ENCODE measurements at regions not wholly inside any gene's neighbourhood (a gene's known extent, or its start where the extent isn't known, plus 50 kb on each side); places are given as distances from the start of the nearest gene placed in this dataset.
"Not testable (repeated sequence)": the region's sequence is repeated elsewhere in the genome, so short reads cannot be mapped to it uniquely, and the experiment has no call there.

DNA sequence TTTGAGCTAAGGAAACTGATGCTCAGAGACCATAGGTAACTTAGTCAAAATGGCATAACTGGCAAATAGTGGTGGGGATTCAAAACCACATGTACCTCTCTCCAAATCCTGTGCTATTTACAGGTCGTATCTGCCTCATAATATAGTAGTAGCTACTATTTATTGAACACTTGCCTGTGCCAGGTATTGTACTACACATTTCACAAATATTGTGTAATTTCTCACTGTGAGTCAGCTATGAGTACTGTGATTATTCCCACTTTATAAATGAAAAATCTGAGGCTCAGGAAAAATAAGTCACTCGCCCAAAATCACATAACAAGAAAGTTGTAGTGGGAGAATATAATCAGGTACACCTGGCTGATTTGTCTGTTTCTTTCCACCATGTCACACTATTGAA, 199.8 kb upstream of the FAT3 start:
- no peak for DNase-seq

DNA sequence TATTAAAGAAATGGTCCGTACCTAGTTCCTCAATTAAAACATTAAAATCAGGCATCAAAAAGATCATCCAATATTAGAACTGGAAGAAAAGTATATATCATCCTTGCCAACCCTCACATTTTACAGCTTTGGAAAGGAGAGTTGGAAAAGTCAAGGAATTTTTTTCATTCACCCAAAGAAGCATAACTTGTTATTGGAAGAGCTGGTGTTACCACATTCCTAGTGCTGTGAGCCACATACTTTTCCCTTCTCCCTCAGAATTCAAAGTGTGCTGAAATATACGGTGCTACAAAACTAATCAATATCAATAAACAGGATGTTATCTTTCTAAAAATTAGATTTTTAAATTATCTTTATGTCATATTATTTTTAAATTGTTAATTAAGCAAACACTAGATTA, 202.1 kb upstream of the FAT3 start:
- DNase-seq: no peak

DNA sequence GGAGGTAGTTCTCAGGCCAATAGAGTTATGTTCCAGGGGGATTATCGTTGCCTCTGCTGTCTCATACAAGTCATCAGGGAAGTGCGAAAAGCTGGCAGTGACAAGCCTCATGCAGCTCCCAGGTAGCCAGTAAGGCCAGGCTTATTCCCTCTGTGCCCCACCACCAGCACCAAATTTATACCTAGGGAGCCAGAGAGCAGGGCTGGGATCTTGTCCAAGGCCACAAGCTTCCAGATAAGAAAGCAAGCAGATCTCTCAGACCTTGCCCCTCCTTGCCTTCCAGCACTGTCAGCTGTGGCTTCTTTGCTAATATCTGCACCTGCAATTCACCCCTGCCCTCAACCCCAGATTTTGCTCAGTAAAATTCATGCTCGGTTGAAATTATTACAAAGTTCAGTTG, 206.3 kb upstream of the FAT3 start:
- no peak for DNase-seq

DNA sequence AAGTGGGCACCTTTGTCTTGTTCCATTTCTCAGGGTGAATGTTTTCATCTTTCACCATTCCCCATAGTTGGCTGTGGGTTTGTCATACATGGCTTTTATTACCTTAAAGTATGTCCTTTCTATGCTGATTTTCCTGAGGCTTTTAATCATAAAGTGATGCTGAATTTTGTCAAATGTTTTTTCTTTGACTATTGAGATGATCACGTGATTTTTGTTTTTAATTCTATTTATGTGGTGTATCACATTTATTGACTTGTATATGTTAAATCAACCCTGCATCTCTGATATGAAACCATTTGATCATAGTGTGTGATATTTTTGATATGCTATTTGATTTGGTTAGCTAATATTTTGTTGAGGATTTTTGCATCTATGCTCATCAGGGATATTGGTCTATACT, 216.4 kb upstream of the FAT3 start:
- no peak for DNase-seq

DNA sequence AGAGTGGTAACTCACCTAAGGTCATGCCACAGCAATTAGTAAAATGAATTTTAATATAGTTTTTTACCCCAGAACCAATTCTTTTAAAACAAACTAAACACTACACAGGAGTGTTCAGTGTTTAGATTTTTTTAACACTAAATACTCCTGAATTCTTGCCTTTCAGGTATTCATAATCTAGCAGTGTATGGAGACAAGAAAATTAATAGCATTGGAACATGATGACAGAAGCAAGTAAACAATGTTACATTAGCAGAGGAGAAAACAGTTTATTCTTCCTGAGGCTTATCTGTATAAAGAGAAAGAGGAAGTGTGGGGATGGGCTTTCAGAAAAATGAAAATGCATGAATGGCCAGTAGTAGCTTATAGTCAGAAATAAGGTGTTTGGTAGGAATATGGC, 222.1 kb upstream of the FAT3 start:
- DNase-seq: no peak

DNA sequence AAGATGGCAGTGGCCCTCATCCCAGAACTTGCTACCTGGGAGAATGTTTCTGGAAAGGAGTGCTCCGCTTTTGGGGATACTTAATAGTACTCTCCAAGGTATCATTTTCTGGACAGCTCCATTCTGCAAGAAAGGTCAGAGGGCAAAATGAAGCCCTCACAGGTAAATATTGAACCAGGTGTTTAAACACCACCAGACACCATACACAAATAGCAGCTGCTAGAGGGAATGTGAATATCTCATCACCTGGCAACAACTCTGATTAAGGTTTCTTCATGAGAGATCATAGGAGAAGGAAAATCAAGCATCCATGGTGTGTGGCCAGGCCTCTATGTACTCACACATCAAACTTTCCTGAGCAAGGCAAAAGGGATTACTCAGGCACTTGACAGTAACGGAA, 226.1 kb upstream of the FAT3 start:
- DNase-seq: no peak

DNA sequence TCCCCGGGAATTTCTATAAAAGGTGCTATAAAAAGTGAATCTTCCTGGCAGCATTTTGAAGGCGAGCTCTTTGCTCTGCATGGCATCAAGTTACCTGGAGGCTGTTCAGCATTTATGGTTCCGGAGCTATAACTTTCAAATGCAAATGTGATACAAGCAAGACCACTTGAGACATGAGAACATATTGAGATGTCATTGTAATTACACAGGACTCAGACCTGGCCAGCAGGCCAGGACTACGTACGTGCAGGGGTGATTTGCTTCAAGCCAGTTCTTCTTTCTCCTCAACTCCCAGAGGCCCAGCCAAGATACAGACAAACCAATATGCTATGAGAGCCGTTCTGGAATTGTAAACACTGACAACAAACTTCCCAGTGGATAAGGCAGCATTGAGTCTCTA, 227.4 kb upstream of the FAT3 start:
- no peak for DNase-seq

DNA sequence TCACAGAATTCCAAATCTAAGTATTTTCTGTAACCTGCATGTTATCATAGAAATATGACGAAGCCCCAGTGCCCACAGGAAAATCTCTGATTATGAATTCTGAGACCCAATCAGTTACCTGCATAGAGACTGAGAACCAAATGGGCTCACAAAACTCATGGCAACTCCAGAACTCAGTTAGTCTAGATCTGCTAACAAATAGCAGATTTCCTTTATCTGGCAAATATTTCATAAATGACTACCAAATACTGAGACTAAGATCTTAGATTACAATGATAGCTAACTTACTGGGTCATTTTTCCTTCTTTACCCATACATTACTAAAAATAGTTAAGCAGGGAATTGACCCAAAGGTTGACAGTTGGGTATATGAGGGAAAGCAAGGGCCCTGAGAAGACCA, 228.1 kb upstream of the FAT3 start:
- no peak for DNase-seq

DNA sequence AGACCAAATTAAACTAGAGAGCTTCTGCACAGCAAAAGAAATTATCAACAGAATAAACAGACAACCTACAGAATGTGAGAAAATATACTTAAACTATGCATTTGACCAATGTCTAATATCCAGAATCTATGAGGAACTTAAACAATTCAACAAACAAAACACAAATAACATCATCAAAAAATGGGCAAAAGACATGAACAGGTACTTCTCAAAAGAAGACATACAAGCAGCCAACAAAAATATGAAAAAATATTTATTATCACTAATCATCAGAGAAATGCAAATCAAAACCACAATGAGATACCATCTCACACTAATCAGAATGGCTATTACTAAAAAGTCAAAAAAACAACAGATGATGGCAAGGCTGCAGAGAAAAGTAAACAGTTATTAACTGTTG, 236.2 kb upstream of the FAT3 start:
- DNase-seq: not testable (repeated sequence)

DNA sequence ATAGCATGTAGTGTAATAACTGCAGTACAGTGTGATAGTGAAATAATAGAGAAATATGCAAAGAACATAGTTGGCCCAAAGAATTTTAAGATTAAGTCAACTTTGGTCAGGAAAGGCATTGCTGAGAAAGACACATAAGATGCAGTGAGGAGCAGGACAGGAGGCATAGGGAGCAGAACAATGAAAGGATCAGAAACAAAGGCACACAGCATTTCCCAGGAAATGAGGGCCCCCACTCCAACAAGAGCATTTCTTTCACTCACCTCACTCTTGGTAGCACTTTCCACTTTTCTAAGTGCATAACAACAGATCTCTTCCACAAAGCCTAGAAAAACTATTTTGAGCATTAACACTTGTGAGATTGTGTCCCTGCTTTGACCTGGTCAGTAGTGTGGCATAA, 238.4 kb upstream of the FAT3 start:
- DNase-seq: no peak

DNA sequence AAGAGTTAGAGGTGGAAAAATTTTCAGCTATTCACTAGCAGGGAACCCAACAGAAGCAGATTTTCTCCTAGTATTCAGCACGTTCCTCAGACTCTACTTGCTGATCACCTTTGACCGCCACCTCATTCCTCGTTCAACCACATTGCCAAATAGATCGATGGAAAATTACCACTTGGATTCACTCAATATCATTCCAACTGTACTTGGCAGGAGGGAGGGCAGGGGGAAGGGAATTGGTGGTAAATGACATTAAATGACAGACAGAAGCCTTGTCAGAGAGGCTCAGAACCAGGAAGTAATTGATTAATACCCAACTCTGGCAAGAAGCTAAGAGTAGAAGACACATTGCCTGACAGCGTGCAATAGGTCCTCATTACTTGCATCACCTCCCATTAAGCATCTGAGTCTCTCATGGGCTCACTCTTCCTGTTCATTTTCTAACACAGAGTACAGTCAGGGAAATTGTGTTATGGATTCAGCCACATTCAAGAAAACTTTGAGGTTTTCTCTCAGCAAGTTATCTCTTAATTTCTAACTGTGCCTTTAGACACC, 240.5 kb upstream of the FAT3 start:
- DNase-seq: no peak

DNA sequence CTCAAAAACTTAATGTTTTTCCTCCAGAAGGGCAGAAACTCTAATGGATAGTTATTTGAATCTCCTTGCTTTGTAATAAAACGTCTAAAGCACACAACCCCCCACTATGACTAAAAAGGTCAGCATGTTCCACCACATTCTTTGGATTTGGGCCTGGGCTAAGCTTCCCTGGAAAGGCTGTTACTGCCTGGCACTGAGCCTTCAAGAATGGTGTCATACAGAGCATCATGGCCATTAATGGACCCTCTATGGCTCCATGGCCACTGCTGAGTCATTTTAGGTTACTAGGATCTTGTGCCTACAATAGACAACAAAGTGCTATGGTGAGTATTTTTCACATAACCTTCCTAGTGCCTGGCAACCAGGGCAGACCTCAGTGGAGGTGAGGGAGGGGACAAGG, 242.6 kb upstream of the FAT3 start:
- DNase-seq: no peak

DNA sequence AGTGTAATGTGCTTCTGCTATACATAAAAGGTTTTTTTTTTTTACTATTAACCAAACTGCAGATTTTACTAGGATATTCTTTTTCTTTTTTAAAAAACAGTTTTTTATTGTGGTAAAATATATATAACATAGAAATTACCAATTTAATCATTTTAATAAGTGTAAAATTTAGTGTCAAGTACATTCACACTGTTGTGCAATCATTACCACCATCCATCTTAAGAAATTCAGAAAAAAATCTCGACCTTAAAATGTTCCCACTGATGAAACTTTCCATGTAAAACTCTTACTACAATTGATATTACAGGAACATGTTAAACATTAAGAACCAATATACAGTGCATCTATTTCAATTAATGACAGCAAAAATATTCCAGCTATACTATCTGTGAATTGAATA, 244.8 kb upstream of the FAT3 start:
- DNase-seq: no peak

DNA sequence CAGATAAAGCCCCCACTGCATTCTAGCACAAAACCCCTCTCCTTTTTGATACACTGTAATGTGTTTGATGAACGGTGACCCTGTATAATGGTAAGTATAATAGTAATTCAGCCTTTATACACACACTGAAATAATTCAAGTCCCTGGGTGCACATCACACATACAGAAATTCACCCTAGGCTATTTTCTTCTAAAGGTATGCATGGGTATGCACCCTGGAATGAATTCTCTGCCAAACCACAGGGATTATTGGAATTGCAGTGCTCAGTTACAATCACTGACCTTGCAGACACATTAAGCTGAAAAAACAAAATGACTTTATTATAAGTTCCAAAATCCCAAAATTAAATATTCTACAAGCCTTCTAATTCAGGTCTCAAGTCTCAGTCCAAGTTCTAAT, 245.9 kb upstream of the FAT3 start:
- DNase-seq: no peak

DNA sequence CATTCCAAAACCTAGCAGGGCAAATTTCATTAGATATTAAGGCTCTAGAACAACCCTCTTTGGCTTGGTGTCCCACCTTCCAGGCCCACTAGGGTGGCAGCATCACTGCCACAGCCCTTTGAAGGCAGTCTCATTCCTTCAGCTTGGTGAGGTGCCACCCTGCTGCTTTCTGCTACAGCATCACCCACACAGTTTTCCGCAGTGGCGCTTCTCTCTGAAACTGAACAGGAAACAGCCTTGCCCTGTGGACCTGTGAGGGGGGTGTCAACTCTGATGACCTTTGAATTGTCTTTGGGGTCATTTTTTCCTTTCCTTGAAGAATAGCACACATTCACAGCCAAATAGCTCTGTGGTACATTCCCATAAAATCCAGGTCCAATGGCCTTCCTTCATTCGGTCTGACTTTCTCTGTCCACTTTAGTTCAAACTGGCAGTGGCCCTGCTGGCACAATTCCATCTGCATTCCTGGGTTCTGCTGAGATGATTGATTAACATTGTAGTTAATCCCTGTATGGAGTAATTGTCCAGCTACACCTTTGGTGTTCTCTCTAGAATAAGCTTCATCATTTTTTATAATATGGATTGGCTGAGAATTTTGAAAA, 251.9 kb upstream of the FAT3 start:
- DNase-seq: no peak

DNA sequence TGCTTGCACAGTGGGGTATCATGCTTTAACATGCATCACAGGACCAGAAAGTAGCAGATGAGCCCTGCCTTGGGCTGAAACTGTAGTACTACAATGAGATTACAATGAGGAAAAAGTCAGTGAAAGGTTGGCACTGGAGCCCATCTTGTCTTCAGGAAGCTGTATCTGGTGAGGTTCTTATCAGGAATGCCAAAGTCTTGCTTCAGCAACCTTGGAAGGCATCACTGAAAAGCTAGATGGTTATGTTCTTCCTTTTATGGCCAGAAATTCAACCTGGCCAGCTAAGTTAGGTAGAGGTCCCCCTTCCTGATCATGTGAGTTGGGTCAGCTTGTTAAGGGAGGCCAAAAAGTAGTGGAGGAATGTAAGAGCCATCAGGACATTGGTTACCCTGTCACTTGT, 254.0 kb upstream of the FAT3 start:
- DNase-seq: no peak

DNA sequence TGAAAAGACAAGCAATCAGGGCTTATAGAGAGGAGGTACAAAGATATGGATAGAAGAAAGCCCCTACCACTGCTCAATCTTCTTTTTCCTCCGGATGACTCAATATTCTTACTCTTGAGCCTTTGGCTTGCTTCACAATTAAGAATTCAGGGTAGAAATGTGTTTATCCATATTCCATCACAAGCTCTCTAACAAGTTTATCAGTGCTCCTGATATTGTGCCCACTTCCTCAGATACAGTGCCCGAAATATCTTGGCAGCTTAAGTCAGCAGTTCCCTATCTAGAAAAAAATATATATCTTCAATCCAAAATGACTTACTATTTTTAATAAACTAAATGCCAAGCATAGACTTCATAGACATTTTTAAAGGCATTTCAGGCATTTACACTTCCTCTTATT, 255.1 kb upstream of the FAT3 start:
- DNase-seq: no peak

DNA sequence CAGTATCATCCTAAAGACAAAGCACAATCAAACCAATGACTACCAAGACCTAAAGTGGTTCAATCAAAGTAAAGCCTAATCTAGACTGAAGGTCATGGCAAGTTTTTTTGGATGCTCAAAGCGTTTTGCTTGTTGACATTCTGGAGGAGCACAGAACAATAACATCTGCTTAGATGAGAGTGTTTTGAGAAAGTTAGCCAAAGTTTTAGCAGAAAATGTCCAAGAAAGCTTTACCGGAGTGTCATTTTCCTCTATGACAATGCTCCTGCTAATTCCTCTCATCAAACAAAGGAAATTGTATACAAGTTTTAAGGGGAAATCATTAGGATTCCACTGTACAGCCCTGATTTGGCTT, 256.9 kb upstream of the FAT3 start:
- no peak for DNase-seq

DNA sequence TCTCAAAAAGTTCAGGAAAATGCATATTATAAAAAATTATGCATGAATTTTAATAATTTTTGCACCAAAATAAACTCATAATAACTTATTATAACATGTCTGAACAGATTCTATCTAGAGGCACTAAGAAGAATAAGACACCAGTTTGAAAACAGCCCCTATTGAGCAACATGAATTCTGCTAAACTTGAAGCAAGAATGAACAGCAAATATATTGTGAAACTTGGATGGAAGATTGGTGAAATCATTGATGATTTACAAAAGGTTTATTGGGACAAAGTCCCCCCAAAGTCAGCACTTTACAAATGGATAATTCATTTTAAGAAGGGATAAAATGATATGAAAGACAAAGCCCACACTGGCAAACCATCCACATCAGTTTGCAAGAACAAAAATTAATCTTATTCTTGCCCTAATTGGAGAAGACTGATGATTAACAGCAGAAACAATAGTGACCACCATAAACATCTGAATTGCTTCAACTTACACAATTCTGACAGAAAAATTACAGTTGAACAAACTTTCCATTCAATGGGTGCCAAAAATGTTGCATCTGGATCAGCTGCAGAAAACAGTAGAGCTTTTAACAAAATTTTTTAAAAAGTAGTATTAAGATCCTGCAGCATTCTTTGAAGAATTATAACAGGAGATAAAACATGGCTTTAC, 257.5 kb upstream of the FAT3 start:
- no peak for DNase-seq

DNA sequence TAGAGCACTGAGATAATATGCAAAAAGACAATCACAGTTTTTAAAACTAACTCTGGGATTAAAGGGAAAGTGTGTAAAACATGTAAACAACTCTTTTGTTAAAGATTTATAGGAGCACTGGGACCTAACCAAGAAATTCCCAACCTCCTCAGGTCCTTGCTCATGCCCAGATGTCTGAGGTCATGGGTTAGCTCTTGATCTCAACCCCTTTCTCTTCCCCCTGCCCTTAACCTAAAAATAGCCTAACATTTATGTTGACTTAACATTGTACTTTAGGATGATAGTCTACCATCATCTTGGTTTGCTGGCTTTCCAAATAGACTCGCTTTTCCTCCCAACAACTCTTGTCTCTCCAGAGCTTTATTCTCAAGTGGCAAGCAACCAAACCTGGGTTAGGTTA, 258.2 kb upstream of the FAT3 start:
- DNase-seq: no peak

DNA sequence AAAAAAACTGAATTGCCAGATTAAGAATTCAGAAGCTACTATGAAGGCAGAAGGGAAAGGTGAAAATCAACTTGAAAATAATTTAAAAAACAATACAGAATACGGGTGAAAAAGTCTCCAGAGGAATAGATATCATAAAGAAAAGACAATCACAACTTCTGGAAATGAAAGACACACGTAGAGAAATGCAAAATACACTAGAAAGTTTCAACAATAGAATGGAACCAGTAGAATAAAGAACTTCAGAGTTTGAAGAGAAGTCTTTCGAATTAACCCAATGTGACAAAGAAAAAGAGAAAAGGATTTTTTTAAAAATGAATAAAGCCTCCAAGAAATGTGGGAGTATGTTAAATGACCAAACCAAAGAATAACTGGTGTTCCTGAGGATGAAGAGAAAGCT, 263.8 kb upstream of the FAT3 start:
- DNase-seq: no peak

DNA sequence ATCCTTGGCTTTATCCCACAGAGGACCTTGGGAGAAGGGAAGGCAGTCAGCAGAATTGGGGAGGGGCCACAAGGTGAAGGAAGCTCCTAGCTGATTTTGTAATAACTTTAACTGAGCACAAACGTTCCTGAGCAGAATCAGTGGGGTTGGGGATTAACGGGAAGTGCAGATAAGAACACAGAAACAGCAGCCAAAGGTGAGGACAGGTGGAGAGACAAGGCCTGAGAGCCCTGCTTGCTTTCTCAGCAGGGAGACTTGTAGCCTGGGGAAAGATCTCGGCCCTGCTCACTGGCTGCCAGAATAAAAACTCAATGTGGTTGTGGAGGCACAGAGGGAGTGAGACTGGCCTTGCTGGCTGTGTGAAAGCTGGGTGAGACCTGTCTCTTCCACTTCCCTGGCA, 265.2 kb upstream of the FAT3 start:
- DNase-seq: no peak

DNA sequence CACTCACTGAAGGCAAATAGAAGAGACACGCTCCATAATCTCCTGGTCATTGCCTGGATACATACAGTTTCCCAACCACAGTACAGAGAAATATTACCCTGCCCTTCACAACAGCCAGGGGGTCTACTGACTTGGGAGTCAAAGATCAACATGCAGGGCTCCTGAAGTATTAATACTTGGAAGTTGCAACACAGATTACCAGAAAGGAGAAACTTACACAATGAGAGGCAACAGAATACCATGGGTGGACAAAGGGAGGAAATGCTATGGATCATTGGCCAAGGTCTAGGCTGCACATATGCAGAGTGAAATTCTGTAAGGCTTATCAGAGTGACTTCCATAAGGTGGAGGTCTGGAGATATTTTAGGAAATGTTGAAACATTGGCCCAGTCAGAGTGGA, 267.9 kb upstream of the FAT3 start:
- DNase-seq: no peak

DNA sequence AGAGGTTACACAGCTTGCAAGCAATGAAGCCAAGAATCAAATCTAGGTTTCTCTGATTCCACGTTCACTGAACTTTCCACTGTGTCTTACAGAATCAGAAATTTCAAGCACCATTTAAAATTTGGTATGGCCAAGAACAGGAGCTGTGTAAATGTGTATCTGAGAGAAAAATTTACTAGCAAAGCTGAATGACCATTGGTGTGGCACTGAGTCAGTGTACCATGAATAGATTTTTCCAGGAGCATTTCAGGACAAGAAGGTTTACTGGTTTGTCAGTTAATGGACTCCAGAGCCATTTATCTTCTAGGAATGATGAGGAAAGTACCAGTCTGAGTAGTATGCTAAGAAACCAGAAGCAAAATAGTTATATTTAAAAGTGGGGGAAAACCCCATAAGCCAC, 269.4 kb upstream of the FAT3 start:
- DNase-seq: no peak

DNA sequence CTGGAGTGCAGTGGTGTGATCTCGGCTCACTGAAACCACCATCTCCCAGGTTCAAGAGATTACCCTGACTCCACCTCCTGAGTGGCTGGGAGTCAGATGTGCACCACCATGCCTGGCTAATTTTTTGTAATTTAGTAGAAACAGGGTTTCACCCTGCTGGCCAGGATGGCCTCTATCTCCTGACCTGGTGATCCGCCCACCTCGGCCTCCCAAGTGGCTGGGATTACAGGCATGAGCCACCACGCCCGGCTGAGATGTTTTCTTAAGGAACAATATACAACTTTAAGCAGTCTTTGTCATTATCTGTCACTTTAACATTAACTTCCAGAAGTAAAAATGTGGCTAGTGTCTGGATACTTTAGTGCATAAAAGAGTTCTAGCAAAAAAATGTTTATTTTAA, 272.6 kb upstream of the FAT3 start:
- DNase-seq: no peak

Data from NCI-H1694 treated with DMSO at 0.1 percent for 48 hours (cell line).